Neural cell (in vitro differentiated cells): ENCODE measurements at regions not wholly inside any gene's neighbourhood (a gene's known extent, or its start where the extent isn't known, plus 50 kb on each side); places are given as distances from the start of the nearest gene placed in this dataset.

ENCODE experiments used
- H2AFZ ChIP-seq: fragments of 200-600, 300-800 bp; sonication (generic), shearing (Covaris generic); 2 replicates; pipeline ENCODE4 v1.6.0; 2014; ENCODE audit warnings: low read depth, mild to moderate bottlenecking, antibody characterized with exemption, low read length, moderate library complexity
- H3F3A ChIP-seq: fragments of 200-600 bp; shearing (Covaris generic); 2 replicates; pipeline ENCODE4 v1.6.1; 2016; ENCODE audit warnings: mild to moderate bottlenecking, moderate library complexity, mixed read lengths, antibody characterized with exemption, low read length; ENCODE audit not compliant: insufficient read depth, poor library complexity, severe bottlenecking
- H3K27ac ChIP-seq: fragments of 200-600, 300-800 bp; sonication (generic), shearing (Covaris generic); 2 replicates; pipeline ENCODE4 v1.5.1; 2014; ENCODE audit warnings: mild to moderate bottlenecking, low read length, moderate library complexity
- H3K27me3 ChIP-seq: fragments of 300-800, 200-600 bp; sonication (generic), shearing (Covaris generic); 2 replicates; pipeline ENCODE4 v1.6.0; 2014; ENCODE audit warnings: mild to moderate bottlenecking, low read depth, low read length, moderate library complexity; ENCODE audit not compliant: insufficient read depth
- H3K36me3 ChIP-seq: fragments of 300-800, 200-600 bp; sonication (generic), shearing (Covaris generic); 2 replicates; pipeline ENCODE4 v1.5.1; 2014; ENCODE audit warnings: mild to moderate bottlenecking, antibody characterized with exemption, low read length, moderate library complexity; ENCODE audit not compliant: insufficient read depth
- H3K4me2 ChIP-seq: fragments of 300-800, 200-600 bp; sonication (generic), shearing (Covaris generic); 2 replicates; pipeline ENCODE4 v1.6.0; 2014; ENCODE audit warnings: mild to moderate bottlenecking, low read length
- H3K4me3 ChIP-seq: fragments of 300-800, 200-600 bp; sonication (generic), shearing (Covaris generic); 2 replicates; pipeline ENCODE4 v1.5.1; 2014; ENCODE audit warnings: mild to moderate bottlenecking, low read length, moderate library complexity
- H3K79me2 ChIP-seq: fragments of 200-600 bp; shearing (Covaris generic); replicated peaks from 2 replicates; pipeline ENCODE4 v1.6.0; 2014; ENCODE audit warnings: mild to moderate bottlenecking, low read length, moderate library complexity; ENCODE audit not compliant: insufficient read depth
- H3K9ac ChIP-seq: fragments of 300-800, 200-600 bp; sonication (generic), shearing (Covaris generic); 2 replicates; pipeline ENCODE4 v1.6.1; 2016; ENCODE audit warnings: mild to moderate bottlenecking, low read length, mixed read lengths
- H3K9me2 ChIP-seq: fragments of 200-600 bp; shearing (Covaris generic); 2 replicates; pipeline ENCODE4 v1.6.1; 2016; ENCODE audit warnings: mild to moderate bottlenecking, low read length, mixed read lengths; ENCODE audit not compliant: insufficient read depth
- H3K9me3 ChIP-seq: fragments of 200-600, 300-800 bp; sonication (generic), shearing (Covaris generic); 2 replicates; pipeline ENCODE4 v1.6.1; 2016; ENCODE audit warnings: mild to moderate bottlenecking, mixed run types, low read length, moderate library complexity, mixed read lengths
- H4K20me1 ChIP-seq: fragments of 200-600 bp; shearing (Covaris generic); 2 replicates; pipeline ENCODE4 v1.6.1; 2016; ENCODE audit warnings: mild to moderate bottlenecking, mixed run types; ENCODE audit not compliant: insufficient read depth
- EP300 ChIP-seq: fragments of 450-650 bp; conservative IDR thresholded peaks from 2 replicates; pipeline ENCODE4 v1.6.1; 2014; ENCODE audit warnings: antibody characterized with exemption, mild to moderate bottlenecking, moderate library complexity; ENCODE audit not compliant: poor library complexity, severe bottlenecking
- EZH2 ChIP-seq: fragments of 200-600, 300-800 bp; shearing (Covaris generic), sonication (generic); IDR thresholded peaks from 2 replicates; pipeline ENCODE4 v1.6.1; 2014; ENCODE audit warnings: antibody characterized with exemption, low read length, borderline replicate concordance, mild to moderate bottlenecking; ENCODE audit not compliant: insufficient read depth, poor library complexity, severe bottlenecking
- MXI1 ChIP-seq: fragments of 450-650 bp; conservative IDR thresholded peaks from 2 replicates; pipeline ENCODE4 v1.6.1; 2014; ENCODE audit warnings: antibody characterized with exemption, mild to moderate bottlenecking; ENCODE audit not compliant: poor library complexity, severe bottlenecking
- POLR2AphosphoS5 ChIP-seq: IDR thresholded peaks from 2 replicates; pipeline ENCODE4 v1.6.1; 2012
- RAD21 ChIP-seq: fragments of 450-650 bp; conservative IDR thresholded peaks from 2 replicates; pipeline ENCODE4 v1.6.1; 2014; ENCODE audit warnings: antibody characterized with exemption, mild to moderate bottlenecking, moderate library complexity
- SMC3 ChIP-seq: fragments of 450-650 bp; conservative IDR thresholded peaks from 2 replicates; pipeline ENCODE4 v1.6.1; 2014; ENCODE audit warnings: antibody characterized with exemption, mild to moderate bottlenecking, moderate library complexity; ENCODE audit not compliant: poor library complexity
- TAF1 ChIP-seq: IDR thresholded peaks from 2 replicates; pipeline ENCODE4 v1.6.1; 2012; ENCODE audit warnings: low read depth
- TF ChIP-seq, protein P1 (sequence below): fragments of 450-650 bp; IDR thresholded peaks from 2 replicates; pipeline ENCODE4 v1.5.1; 2014; ENCODE audit warnings: antibody characterized with exemption, mild to moderate bottlenecking, moderate library complexity; ENCODE audit not compliant: poor library complexity, severe bottlenecking
- TF ChIP-seq, protein P2 (sequence below): IDR thresholded peaks from 2 replicates; pipeline ENCODE4 v1.6.1; 2012; ENCODE audit warnings: borderline replicate concordance

DNA sequence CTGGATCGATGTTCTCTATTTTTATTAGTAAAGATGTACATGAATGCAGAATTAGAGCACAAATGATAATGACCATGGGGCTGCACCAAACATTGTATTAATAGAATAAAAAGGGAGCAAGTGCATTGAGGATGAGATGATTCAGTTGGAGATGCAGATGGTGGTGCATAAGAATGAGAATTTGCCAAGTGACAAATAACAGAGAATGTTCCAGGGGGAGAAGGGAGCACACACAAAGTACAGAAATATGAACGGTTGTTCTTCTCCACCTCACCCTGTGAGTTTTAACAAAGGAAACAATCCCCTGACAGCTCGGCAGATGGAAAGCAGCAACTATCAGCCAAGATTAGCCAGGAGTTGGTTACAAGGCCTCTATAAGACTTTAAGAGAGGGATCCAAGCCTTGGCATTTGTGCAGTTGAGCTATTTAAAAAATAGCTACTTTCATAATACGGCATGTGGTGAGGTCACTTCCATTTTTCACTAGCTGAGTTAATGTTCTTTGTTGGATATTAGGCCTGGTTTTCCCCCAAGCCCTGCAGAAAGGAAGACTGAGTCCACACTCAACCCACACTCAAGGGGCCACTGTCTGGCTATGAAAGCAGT, 462.5 kb downstream of the TNS3 start:
- Histone ChIP-seq H3K4me3 (no peak overlapping the region), H2AFZ (no peak overlapping the region), H3K4me2 (no peak overlapping the region), H3K9me2 (no peaks in the 10 kb centered on the region), H3K27me3 (no peaks in the 10 kb centered on the region), H3K36me3 (no peaks in the 10 kb centered on the region), H3K79me2 (no peaks in the 10 kb centered on the region), H3K9ac (no peak overlapping the region), H3K27ac (no peak overlapping the region), H3F3A (no peaks in the 10 kb centered on the region), H3K9me3 (no peaks in the 10 kb centered on the region), H4K20me1 (no peaks in the 10 kb centered on the region)
- no peak for TF ChIP-seq SMC3
- TF ChIP-seq TAF1 = no peak
- no peak for TF ChIP-seq POLR2AphosphoS5
- TF ChIP-seq RAD21 = no peak
- no peak for TF ChIP-seq MXI1
- TF ChIP-seq, protein P1, sequence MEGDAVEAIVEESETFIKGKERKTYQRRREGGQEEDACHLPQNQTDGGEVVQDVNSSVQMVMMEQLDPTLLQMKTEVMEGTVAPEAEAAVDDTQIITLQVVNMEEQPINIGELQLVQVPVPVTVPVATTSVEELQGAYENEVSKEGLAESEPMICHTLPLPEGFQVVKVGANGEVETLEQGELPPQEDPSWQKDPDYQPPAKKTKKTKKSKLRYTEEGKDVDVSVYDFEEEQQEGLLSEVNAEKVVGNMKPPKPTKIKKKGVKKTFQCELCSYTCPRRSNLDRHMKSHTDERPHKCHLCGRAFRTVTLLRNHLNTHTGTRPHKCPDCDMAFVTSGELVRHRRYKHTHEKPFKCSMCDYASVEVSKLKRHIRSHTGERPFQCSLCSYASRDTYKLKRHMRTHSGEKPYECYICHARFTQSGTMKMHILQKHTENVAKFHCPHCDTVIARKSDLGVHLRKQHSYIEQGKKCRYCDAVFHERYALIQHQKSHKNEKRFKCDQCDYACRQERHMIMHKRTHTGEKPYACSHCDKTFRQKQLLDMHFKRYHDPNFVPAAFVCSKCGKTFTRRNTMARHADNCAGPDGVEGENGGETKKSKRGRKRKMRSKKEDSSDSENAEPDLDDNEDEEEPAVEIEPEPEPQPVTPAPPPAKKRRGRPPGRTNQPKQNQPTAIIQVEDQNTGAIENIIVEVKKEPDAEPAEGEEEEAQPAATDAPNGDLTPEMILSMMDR = no peak
- TF ChIP-seq EZH2 = no peak
- no peak for TF ChIP-seq EP300
- TF ChIP-seq, protein P2, sequence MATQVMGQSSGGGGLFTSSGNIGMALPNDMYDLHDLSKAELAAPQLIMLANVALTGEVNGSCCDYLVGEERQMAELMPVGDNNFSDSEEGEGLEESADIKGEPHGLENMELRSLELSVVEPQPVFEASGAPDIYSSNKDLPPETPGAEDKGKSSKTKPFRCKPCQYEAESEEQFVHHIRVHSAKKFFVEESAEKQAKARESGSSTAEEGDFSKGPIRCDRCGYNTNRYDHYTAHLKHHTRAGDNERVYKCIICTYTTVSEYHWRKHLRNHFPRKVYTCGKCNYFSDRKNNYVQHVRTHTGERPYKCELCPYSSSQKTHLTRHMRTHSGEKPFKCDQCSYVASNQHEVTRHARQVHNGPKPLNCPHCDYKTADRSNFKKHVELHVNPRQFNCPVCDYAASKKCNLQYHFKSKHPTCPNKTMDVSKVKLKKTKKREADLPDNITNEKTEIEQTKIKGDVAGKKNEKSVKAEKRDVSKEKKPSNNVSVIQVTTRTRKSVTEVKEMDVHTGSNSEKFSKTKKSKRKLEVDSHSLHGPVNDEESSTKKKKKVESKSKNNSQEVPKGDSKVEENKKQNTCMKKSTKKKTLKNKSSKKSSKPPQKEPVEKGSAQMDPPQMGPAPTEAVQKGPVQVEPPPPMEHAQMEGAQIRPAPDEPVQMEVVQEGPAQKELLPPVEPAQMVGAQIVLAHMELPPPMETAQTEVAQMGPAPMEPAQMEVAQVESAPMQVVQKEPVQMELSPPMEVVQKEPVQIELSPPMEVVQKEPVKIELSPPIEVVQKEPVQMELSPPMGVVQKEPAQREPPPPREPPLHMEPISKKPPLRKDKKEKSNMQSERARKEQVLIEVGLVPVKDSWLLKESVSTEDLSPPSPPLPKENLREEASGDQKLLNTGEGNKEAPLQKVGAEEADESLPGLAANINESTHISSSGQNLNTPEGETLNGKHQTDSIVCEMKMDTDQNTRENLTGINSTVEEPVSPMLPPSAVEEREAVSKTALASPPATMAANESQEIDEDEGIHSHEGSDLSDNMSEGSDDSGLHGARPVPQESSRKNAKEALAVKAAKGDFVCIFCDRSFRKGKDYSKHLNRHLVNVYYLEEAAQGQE = no peak

DNA sequence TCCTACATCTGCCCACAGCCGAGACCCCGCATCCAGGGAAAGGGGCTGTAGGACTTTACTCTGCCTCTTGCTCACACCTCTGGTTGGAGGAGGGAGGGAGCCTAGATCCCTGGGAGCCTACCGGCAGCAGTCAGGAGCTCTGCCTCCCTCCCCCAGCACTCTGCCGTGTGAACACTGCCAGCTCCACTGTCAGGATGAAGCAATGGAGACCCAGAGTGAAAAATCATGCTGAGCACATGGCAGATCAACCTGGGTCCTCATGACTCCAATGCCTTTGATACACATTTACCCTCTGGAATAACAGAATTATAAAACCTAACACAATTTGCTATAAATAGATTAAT, 477.7 kb downstream of the TNS3 start:
- Histone ChIP-seq H3K9me2 (no peaks in the 10 kb centered on the region), H3K27me3 (no peaks in the 10 kb centered on the region), H3K27ac (no peak overlapping the region), H2AFZ (no peak overlapping the region), H3K4me3 (no peak overlapping the region), H3K36me3 (no peaks in the 10 kb centered on the region), H3K9me3 (no peaks in the 10 kb centered on the region), H3K4me2 (no peak overlapping the region), H3K79me2 (no peaks in the 10 kb centered on the region), H3K9ac (no peak overlapping the region), H4K20me1 (no peaks in the 10 kb centered on the region), H3F3A (no peaks in the 10 kb centered on the region)
- TF ChIP-seq POLR2AphosphoS5 = no peak
- no peak for TF ChIP-seq TAF1
- TF ChIP-seq, protein P2 = no peak
- TF ChIP-seq EP300 = no peak
- TF ChIP-seq, protein P1 = no peak
- TF ChIP-seq MXI1 = no peak
